Skeletal muscle cell (primary cell): ENCODE measurements at regions not wholly inside any gene's neighbourhood (a gene's known extent, or its start where the extent isn't known, plus 50 kb on each side); places are given as distances from the start of the nearest gene placed in this dataset.
"Not testable (repeated sequence)": the region's sequence is repeated elsewhere in the genome, so short reads cannot be mapped to it uniquely, and the experiment has no call there.

ENCODE experiments used
- DNase-seq: peaks from one replicate; pipeline ENCODE4 v3.0.0-alpha.2; 2010; ENCODE audit warnings: low read depth
- H3K4me3 ChIP-seq: 2 replicates; pipeline ENCODE4 v1.5.1; 2011; ENCODE audit warnings: low read depth, mild to moderate bottlenecking, control low read depth, low read length, moderate library complexity

DNA sequence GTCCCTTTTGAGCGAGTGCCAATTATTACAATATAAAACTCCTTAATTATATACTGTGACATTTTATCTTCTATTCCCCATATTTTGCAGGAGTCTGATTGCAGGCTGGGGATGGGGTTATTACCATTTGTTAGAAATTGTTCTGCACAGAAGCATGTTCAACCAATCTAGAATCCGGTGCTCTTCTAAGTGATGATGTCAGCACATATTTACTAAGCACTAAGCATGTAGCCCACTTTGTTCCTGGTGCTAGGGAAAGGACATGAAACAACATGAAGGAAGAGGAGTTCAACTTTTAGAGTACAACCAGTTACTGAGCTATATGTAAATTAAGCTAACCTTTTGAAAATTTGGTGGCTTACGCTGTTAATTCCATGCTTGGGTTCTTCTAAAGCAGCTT is 52.8 kb upstream of the IL1RAPL2 start:
- no peak overlapping the region for H3K4me3 ChIP-seq

GRCh38 chrX:104510801-104511200 is 55.2 kb upstream of the IL1RAPL2 start:
- no peak overlapping the region for H3K4me3 ChIP-seq
- no peak for DNase-seq

More for the DNA sequence above, 52.8 kb upstream of the IL1RAPL2 start:
- no peak for DNase-seq

GRCh38 chrX:104502460-104502859 is 63.5 kb upstream of the IL1RAPL2 start:
- no peak overlapping the region for H3K4me3 ChIP-seq
- DNase-seq = no peak

GRCh38 chrX:104488811-104489210 is 77.2 kb upstream of the IL1RAPL2 start:
- no peak for DNase-seq
- no peak overlapping the region for H3K4me3 ChIP-seq

GRCh38 chrX:104486691-104487090 is 79.3 kb upstream of the IL1RAPL2 start:
- no peak overlapping the region for H3K4me3 ChIP-seq
- no peak for DNase-seq

- H3K4me3 ChIP-seq = no peak overlapping the region
- no peak for DNase-seq
These were observed 83.2 kb upstream of the IL1RAPL2 start for GRCh38 chrX:104482757-104483156.

DNA sequence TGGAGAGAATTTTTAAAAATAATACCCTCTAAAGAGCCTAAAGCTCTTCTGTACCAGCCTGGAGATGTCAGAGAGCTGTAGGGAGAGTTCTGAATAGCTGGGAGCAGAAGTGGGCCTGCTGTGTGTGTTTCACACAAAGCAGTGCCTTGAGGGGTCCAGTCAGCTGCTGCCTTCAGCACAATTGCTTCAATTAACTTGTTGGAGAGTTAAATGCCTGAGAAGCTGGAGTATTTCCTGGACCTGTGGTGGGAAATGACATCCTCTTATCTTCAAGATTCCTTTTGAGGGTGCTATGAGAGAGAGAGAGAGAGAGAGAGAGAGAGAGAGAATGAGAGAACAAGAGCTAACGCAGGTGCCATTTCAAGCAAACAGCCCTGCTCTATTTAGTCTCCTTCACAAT is 96.2 kb upstream of the IL1RAPL2 start:
- no peak for DNase-seq

GRCh38 chrX:104459796-104460195 is 106.2 kb upstream of the IL1RAPL2 start:
- DNase-seq = no peak
- no peak overlapping the region for H3K4me3 ChIP-seq

More for the DNA sequence above, 96.2 kb upstream of the IL1RAPL2 start:
- H3K4me3 ChIP-seq = no peak overlapping the region

GRCh38 chrX:104457130-104457529 is 108.9 kb upstream of the IL1RAPL2 start:
- not testable (repeated sequence) for H3K4me3 ChIP-seq, DNase-seq

- DNase-seq = no peak
- no peak overlapping the region for H3K4me3 ChIP-seq
These were observed 115.7 kb upstream of the IL1RAPL2 start for GRCh38 chrX:104450316-104450715.

- H3K4me3 ChIP-seq = no peak overlapping the region
- no peak for DNase-seq
These were observed 120.4 kb upstream of the IL1RAPL2 start for GRCh38 chrX:104445591-104445990.

- no peak for DNase-seq
- H3K4me3 ChIP-seq = no peak overlapping the region
These were observed 130.8 kb upstream of the IL1RAPL2 start for GRCh38 chrX:104435249-104435648.

DNA sequence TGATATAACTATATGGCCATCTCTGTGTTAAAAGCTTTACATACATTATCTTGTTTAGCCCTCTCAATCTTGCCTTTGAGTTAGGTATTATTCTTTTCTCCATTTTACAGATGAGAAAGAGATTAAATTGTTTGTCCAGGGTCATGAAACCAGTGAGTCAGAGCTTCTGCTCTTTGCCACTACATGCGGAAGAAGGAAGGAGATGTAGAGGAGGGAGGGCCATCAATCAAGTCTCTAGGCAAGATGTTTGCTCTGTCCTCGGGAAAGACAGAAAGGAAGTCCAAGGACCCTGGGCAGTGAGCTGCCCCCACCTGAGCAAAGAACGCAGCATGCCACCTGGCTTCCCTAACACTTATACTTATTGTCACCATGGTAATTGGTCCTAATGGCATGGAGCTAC is 133.7 kb upstream of the IL1RAPL2 start:
- H3K4me3 ChIP-seq = no peak overlapping the region
- DNase-seq = no peak

- DNase-seq = no peak
- H3K4me3 ChIP-seq = no peak overlapping the region
These were observed 135.3 kb upstream of the IL1RAPL2 start for GRCh38 chrX:104430742-104431119.

GRCh38 chrX:104430072-104430741 is 135.8 kb upstream of the IL1RAPL2 start:
- H3K4me3 ChIP-seq = no peak overlapping the region
- no peak for DNase-seq

- DNase-seq = no peak
These were observed 137.8 kb upstream of the IL1RAPL2 start for GRCh38 chrX:104428231-104428630.

DNA sequence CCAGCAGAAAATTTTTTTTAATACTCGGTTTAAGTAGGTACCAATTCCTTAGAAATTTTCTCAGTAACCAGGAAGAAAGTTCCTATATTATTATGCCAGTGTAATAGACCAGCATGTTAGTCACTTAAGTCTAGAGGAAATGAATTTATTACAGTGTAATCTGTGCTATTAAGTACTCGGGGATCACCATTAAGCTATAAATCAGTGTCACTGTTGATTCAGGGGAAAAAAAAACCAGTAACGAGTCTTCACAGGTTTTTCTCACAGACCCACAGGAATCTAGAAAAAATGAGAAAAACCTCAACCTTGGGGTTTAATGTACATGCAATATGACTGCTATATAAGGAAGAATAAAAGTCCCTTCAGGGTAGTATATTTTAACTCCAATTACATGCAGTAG is 138.3 kb upstream of the IL1RAPL2 start:
- no peak overlapping the region for H3K4me3 ChIP-seq
- DNase-seq = no peak

More at GRCh38 chrX:104428231-104428630, 137.8 kb upstream of the IL1RAPL2 start:
- H3K4me3 ChIP-seq = no peak overlapping the region

- no peak overlapping the region for H3K4me3 ChIP-seq
- no peak for DNase-seq
These were observed 138.9 kb upstream of the IL1RAPL2 start for GRCh38 chrX:104427073-104427472.

- no peak overlapping the region for H3K4me3 ChIP-seq
- DNase-seq = no peak
These were observed 145.1 kb upstream of the IL1RAPL2 start for GRCh38 chrX:104420907-104421306.

- H3K4me3 ChIP-seq = no peak overlapping the region
- no peak for DNase-seq
These were observed 146.1 kb upstream of the IL1RAPL2 start for GRCh38 chrX:104419926-104420325.

DNA sequence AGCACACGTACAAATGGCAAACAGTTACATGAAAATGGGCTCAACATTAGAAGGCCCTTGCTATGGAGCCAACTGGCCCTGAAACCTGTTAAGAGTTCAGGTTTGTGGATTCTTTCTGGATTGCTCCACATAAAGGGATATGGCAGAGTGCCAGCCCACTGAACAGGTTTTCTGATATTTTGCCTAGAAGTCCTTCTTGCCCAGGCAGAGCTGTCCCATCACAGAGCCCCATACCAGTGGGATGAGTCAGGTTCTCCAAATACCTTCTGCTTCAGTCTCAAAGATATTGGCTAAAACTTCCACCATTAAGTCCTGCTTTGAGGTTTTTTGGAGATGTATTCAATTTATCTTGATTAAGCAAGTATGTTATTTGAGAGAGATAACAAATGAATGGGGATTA is 146.8 kb upstream of the IL1RAPL2 start:
- no peak overlapping the region for H3K4me3 ChIP-seq
- no peak for DNase-seq

GRCh38 chrX:104411800-104412199 is 154.2 kb upstream of the IL1RAPL2 start:
- no peak for DNase-seq
- H3K4me3 ChIP-seq = no peak overlapping the region
